HG02642 (cell line): ENCODE measurements at regions not wholly inside any gene's neighbourhood (a gene's known extent, or its start where the extent isn't known, plus 50 kb on each side); places are given as distances from the start of the nearest gene placed in this dataset.
"Not testable (repeated sequence)": the region's sequence is repeated elsewhere in the genome, so short reads cannot be mapped to it uniquely, and the experiment has no call there.

Experiments
- ATAC-seq: cut with Tn5 transposase; IDR thresholded peaks from one replicate; pipeline ENCODE4 v1.9.1; 2021; ENCODE audit warnings: mild to moderate bottlenecking; ENCODE audit not compliant: unreplicated experiment, poor library complexity

DNA sequence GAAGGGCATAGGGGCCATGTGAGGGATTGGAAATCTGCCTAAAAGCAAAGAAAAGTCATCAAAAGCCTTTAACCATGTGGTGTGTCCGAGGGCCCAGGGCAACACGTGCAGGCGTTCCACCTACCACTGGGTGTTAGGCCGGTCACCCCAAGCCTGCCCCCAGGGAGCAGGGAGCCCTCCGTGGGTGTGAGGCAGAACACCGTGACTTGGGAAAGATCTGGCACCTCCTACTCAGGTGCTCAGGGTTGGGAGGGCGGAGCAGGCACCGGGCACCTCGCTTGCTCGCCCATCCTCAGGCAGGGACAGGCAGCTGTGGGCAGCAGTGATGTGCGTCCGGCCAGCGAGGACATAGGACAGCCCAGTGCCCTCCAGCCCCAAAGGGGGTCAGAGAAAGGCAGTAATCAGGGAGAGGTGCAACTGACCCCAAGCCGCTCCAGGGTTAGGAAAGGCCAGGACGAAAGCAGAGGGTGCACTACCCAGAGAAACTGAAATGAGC is 80.7 kb upstream of the CHST15 start:
- ATAC-seq, result no peak

DNA sequence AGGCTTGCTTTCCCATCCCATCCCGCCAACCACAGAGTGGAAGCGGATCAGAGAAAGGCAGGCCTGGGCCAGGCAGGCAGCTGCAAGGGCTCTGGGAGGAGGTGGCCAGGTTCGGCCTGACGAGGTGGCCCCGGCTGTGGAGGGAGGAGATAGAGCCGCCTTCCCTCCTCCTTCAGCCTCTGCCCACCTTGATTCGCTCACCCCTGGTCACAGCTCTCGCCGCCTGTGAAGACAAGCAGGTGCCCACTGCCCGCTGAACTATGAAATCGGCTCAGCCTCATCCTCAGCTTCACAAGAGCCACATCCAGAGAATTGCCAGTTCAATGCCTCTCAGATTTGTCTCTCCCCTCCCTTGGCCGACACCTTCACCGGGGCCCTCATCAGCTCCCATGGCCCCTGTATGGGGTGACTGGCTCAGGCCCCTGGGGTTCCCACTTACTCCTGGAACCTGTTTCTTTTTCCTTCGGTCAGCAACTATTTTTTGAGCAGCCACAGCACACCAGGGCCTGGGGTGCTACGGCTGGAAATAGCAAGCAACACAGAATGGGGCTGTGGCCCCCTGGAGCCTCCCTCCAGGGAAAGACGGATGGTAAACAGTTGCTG is 80.0 kb upstream of the CHST15 start:
- ATAC-seq, result no peak

DNA sequence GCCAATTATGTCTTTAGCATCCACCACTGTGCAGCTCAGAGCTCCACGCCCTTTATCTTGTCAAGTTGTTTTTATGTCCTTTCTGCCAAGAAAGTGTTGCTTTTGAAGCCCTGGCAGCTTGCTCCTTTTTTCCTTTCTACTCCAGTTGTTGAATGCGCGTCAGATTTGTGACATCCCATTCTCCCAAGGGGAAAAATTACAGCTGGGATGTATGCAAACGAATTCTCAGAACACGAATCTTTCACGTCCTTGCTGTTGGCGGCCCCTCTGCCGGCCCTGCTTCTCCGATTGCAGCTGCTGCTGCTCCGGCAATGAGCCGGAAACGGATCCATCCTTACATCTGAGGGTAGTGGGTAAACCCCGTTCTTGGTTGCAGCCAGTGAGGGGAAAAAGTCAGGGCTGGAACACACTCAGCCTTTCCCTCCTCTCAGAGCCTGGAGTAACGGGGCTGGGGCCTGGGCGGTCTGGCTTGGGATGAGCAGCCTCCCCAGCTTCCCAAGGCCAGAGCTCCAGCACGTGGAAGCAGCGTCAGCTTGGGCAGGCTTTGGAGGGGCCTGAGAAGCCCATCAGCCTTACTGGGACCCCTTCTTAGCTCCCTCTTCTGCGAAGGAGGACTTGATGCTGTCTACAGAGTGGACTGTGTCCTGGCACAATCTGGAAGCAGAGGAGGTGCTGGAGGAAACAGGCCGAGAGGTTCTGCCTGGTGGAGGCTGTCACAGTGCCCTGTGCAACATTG is 79.0 kb upstream of the CHST15 start:
- ATAC-seq, result no peak

DNA sequence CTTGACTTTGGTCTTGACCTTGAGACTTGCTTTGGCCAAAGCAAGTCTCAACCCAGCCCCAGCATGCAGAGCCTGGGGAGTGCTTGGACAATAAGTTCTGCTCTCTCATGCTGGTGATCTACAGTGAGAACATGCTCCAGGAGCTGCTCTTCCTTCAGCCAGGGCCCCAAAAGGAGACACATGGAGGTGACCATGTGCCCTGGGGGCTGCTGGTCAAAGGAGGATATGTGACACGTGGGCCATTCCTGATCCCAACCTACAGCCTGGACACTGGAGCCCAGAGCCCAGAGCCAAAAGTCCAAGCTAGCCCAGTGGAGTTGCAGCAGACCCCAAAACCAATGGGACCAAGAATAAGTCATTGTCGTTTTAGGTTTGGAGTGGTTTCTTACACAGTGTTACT is 78.2 kb upstream of the CHST15 start:
- no peak for ATAC-seq

DNA sequence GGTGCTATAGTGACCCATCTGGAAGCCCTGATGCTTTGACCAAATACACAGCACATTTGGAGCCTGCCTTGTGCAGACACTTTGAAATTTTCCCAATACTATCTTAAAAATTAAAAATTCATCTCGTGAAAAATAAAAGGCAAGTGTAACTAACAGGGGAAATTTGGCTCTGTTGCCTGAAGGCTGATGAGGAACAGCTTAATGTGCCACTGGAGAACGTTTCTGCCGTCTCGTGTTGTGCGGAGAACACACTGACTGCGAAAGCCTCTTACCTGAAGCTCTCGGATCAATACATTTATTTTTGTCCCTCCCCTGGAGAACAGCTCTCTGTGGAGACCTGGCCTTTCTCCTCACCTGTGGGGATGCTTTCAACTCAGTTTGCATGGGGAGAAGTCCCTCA is 77.2 kb upstream of the CHST15 start:
- no peak for ATAC-seq

DNA sequence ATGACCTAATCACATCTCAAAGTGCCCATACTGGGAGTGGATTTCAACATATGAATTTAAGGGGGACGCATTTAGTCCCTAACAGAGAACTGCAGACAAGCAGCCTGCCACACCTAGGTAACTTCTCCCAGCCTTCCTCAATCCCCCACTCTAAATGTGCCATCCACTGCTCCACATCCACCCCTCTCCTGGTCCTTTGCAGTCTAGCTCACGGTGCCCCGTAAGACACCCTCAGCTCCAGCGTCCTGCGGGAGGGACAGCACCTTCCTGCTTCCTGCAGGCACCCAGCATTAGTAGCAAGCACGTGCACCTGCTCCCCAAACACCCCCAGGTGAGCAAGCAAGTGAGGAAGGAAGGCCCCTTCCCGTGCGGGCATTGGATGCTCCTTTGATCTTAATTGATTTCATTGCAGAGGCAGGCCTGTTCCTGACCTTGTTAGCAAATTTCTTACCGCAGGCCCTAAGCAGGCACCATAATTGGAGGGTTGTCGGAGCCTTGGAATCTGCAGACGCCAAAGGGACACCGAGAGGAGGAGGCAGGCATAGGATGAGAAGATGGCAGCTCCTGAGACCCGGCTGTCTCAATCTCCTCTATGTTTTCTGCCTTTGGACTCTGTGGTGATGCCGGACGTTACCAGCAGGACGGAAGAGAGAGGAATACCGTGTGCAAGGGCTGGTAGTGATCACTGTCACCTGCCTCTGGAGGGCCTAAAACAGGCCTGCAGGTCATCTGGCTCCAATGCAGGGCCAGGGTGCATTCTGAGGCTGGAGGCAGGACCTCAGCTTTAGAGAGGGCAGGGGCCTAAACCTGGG is 75.8 kb upstream of the CHST15 start:
- no peak for ATAC-seq

DNA sequence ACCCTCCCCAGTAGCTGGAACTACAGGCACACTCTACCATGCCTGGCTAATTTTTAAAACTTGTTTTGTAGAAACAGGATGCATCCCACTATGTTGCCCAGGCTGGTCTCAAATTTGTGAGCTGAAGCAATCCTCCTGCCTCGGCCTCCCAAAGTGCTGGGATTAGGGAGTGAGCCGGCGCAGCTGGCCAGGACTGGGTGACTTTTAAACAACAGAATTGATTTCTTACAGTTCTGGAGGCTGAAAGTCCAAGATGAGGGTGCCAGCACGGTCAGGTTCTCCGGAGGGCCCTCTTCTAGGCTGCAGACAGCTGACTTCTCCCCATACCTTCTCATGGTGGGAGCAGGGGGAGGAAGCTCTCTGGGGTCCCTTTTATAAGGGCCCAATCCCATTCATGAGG is 75.2 kb upstream of the CHST15 start:
- ATAC-seq, result no peak

GRCh38 chr10:124167925-124168324 is 74.5 kb upstream of the CHST15 start:
- not testable (repeated sequence) for ATAC-seq

DNA sequence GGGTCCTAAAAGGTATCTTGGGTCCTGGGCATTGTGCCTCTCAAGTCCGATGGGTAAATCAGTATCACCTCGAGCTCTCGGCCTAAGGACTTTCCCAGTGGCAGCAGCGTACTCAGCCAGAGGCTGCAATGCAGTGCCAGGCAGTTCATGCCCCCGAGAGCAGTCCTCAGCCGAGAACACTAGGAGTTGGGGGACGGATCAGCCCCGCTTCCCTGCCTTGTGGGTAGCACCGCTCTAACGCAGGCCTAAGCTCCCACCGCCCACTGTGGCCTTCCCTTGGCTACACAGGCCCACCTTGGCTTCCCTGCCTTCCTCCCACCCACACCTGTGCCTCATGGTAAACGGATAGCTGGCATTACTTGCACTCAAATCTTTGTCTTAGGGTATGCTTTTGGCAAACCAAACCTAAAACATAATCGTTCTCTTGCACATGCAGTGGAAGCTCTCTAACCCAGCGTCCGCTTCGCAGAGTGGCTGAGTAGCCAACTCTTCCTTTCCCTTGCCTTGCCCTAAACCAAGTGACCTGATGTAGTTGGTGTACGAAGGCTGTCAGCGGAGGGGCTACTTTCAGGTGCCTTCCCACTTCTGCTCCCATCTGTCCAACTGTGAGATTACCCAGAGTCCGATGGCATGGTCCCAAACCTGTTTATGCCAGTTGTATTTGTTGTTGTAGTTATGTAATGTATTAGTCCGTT is 73.2 kb upstream of the CHST15 start:
- ATAC-seq, result no peak

GRCh38 chr10:124165827-124166226 is 72.4 kb upstream of the CHST15 start:
- no peak for ATAC-seq

- ATAC-seq, result no peak
These were observed 71.9 kb upstream of the CHST15 start for GRCh38 chr10:124165311-124165710.

- ATAC-seq, result no peak
These were observed 70.9 kb upstream of the CHST15 start for GRCh38 chr10:124164264-124164663.

DNA sequence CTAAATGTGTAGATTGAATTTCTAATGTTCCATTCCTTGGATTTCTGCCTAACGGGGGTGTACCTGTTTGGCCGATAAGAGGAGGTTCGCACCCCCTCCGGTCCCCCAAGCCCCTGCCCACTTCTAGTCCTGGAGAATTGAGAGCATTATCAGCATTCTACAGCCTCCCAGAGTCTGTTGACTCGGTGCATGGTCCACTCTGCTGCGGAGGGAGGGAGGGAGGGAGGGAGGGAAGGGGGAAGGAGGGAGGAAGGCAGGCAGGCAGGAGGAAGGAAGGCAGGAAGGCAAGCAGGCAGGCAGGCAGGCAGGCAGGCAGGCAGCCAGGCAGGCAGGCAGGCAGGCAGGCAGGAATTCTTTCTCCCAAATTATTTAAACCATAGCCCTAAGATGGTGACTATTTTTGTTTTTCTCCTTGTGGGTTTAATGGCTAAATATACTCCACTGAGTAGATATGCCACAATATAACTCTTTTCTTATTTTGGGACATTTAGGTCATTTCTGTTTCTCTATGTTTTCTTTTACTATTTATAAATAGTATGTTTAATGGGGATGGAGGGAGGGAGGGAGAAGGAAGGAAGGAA is 69.5 kb upstream of the CHST15 start:
- no peak for ATAC-seq

GRCh38 chr10:124162136-124162535 is 68.7 kb upstream of the CHST15 start:
- ATAC-seq, result no peak

DNA sequence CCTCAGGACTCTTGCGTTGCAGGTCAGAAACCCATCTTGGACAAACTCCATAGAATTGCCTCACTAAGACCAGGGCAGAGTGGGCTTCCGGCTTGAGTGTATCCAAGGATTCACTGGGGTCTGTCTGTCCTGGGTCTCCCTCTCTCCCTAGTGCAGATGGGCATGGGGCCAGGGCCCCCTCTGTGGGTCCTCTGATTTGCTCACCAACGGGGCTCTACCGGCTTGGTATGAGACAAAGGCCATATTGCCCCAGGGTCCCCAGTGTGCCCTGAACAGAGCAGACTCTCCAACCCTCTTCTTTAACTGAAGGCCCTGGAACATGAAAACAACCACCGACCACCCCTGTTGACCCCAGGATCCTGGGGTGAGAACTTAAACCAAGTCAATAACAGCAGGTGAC is 68.2 kb upstream of the CHST15 start:
- no peak for ATAC-seq

DNA sequence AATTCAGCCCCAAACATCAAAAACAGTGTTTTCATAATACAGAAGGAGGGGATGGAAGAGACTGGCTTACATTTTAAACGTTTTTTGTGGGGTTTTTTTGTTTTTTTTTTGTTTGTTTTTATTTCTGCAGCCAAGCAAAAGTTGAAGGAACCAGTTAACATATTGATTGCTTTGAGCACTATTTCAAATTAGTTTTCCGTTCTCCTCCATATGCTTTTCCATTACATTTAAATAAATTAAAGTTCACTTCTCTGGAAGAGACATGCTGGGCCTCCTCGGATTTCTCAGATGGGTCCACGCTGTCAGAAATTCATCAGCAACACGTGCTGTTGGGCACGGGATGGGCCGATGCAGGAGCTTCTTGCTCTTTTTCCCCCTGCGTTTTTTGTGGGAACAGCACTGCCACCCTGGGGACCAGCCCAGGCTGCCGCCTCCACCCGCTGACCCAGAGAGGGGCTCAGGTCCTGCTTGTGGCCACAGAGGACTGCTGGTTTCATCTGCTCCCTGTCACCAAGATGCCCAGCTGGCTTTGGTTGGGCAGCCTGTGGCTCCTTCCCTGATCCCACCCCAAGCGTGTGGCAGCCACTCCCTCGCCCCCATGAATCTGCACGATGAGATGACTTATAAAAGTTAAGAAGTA is 67.7 kb upstream of the CHST15 start:
- no peak for ATAC-seq

- ATAC-seq, result no peak
These were observed 66.8 kb upstream of the CHST15 start for GRCh38 chr10:124160176-124160575.

GRCh38 chr10:124159153-124159552 is 65.8 kb upstream of the CHST15 start:
- ATAC-seq, result no peak

- no peak for ATAC-seq
These were observed 65.2 kb upstream of the CHST15 start for GRCh38 chr10:124158592-124158991.

GRCh38 chr10:124157271-124157681 is 63.9 kb upstream of the CHST15 start:
- no peak for ATAC-seq
